ENCODE measurements at regions not wholly inside any gene's neighbourhood (a gene's known extent, or its start where the extent isn't known, plus 50 kb on each side); places are given as distances from the start of the nearest gene placed in this dataset.

DNA sequence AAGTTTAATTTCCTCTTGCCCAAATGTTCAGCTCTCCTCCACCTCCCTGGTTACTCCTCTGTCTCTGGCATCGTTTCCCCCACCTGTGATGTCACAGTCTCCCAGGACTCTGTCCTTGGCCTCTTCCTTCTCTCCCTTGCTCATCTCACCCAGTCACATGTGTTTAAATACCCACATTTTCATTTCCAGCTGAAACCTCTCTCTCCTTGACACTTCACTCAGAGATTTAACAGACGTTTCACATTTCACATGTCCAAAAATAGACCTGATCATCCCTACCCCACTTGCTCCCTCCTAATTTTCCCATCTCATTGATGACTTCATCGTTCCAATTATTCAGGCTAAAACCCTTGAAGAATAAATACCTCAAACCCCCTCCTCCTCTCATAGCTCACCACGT, 604.1 kb upstream of the JAG1 start:
- Histone ChIP-seq H3K27ac (no peak overlapping the region), H3K9ac (no peak overlapping the region), H3K9me3 (ENCODE audit: low read depth) (no peaks in the 10 kb centered on the region), H3K27me3 (no peaks in the 10 kb centered on the region), H3K79me2 (ENCODE audit: low read depth) (no peaks in the 10 kb centered on the region), H3K4me3 (no peak overlapping the region), H3F3A (ENCODE audit: low read depth) (peaks cover 19% of the 10 kb centered on the region), H4K20me1 (ENCODE audit: low read depth) (no peaks in the 10 kb centered on the region), H3K4me2 (no peak overlapping the region), H3K4me1 (peaks cover 19% of the 10 kb centered on the region), H3K36me3 (no peaks in the 10 kb centered on the region), H2AFZ (replicated peaks) (no peak overlapping the region)
- TF ChIP-seq EZH2phosphoT487 (IDR thresholded peaks at IDR 0.05): no peak
- TF ChIP-seq, protein P1, sequence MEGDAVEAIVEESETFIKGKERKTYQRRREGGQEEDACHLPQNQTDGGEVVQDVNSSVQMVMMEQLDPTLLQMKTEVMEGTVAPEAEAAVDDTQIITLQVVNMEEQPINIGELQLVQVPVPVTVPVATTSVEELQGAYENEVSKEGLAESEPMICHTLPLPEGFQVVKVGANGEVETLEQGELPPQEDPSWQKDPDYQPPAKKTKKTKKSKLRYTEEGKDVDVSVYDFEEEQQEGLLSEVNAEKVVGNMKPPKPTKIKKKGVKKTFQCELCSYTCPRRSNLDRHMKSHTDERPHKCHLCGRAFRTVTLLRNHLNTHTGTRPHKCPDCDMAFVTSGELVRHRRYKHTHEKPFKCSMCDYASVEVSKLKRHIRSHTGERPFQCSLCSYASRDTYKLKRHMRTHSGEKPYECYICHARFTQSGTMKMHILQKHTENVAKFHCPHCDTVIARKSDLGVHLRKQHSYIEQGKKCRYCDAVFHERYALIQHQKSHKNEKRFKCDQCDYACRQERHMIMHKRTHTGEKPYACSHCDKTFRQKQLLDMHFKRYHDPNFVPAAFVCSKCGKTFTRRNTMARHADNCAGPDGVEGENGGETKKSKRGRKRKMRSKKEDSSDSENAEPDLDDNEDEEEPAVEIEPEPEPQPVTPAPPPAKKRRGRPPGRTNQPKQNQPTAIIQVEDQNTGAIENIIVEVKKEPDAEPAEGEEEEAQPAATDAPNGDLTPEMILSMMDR (IDR thresholded peaks at IDR 0.05): no peak
- TF ChIP-seq EZH2 (IDR thresholded peaks at IDR 0.05): no peak
- peaks cover 3% of the 10 kb centered on the region for H3K9me3 Mint-ChIP-seq
- H3K4me3 Mint-ChIP-seq: no peak overlapping the region
- peaks cover 16% of the 10 kb centered on the region for H3K4me1 Mint-ChIP-seq
- H3K27ac Mint-ChIP-seq: no peak overlapping the region
- no peaks in the 10 kb centered on the region for H3K27me3 Mint-ChIP-seq (ENCODE audit: insufficient read depth, low read depth)
- H3K36me3 Mint-ChIP-seq: no peaks in the 10 kb centered on the region
- DNase-seq (ENCODE audit: low spot score): no peak

DNA sequence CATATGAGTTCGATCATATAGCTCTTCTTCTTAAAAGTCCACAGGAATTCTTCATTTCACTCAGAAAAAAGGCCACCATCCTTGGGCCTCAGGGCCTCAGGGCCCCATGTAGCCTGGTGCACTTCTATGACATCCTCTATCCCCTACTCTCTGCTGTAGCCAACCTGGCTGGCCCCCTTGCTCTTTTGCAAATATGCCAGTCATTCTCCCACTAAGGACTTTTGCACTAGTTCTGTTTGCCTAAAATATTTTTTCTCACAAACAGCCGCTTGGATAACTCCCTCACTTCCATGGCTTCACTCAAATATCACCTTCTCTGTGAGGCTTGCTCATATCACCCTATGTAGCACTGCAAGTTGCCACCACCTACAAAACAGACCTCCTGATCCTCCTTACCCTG, 604.7 kb upstream of the JAG1 start:
- Mint-ChIP-seq H3K27ac (no peak overlapping the region), H3K4me3 (no peak overlapping the region), H3K4me1 (peaks cover 10% of the 10 kb centered on the region), H3K27me3 (ENCODE audit: insufficient read depth, low read depth) (no peaks in the 10 kb centered on the region), H3K9me3 (peaks cover 3% of the 10 kb centered on the region), H3K36me3 (no peaks in the 10 kb centered on the region)
- Histone ChIP-seq H3K9ac (no peak overlapping the region), H3K79me2 (ENCODE audit: low read depth) (no peaks in the 10 kb centered on the region), H3K27me3 (no peaks in the 10 kb centered on the region), H3K36me3 (no peaks in the 10 kb centered on the region), H3F3A (ENCODE audit: low read depth) (peaks cover 13% of the 10 kb centered on the region), H3K27ac (no peak overlapping the region), H3K9me3 (ENCODE audit: low read depth) (no peaks in the 10 kb centered on the region), H3K4me2 (no peak overlapping the region), H2AFZ (replicated peaks) (no peak overlapping the region), H3K4me3 (no peak overlapping the region), H4K20me1 (ENCODE audit: low read depth) (no peaks in the 10 kb centered on the region), H3K4me1 (peaks cover 13% of the 10 kb centered on the region)
- no peak for DNase-seq (ENCODE audit: low spot score)
- TF ChIP-seq, protein P1 (IDR thresholded peaks at IDR 0.05): no peak
- no peak for TF ChIP-seq EZH2phosphoT487 (IDR thresholded peaks at IDR 0.05)
- TF ChIP-seq EZH2 (IDR thresholded peaks at IDR 0.05): no peak

GRCh38 chr20:11281240-11281639, 607.4 kb upstream of the JAG1 start:
- Mint-ChIP-seq H3K27ac (no peak overlapping the region), H3K4me3 (no peak overlapping the region), H3K36me3 (no peaks in the 10 kb centered on the region), H3K4me1 (no peaks in the 10 kb centered on the region), H3K27me3 (ENCODE audit: insufficient read depth, low read depth) (no peaks in the 10 kb centered on the region), H3K9me3 (peaks cover 3% of the 10 kb centered on the region)
- no peak overlapping the region for H3K9ac ChIP-seq
- H3F3A ChIP-seq (ENCODE audit: low read depth): no peaks in the 10 kb centered on the region
- TF ChIP-seq, protein P1 (IDR thresholded peaks at IDR 0.05): no peak
- TF ChIP-seq EZH2phosphoT487 (IDR thresholded peaks at IDR 0.05) (no peak), EZH2 (IDR thresholded peaks at IDR 0.05) (no peak)
- H4K20me1 ChIP-seq (ENCODE audit: low read depth): no peaks in the 10 kb centered on the region
- H3K27ac ChIP-seq: no peak overlapping the region
- H3K4me1 ChIP-seq: no peaks in the 10 kb centered on the region
- no peaks in the 10 kb centered on the region for H3K9me3 ChIP-seq (ENCODE audit: low read depth)
- no peaks in the 10 kb centered on the region for H3K27me3 ChIP-seq
- no peak overlapping the region for H3K4me2 ChIP-seq
- no peaks in the 10 kb centered on the region for H3K79me2 ChIP-seq (ENCODE audit: low read depth)
- H3K4me3 ChIP-seq: no peak overlapping the region
- no peaks in the 10 kb centered on the region for H3K36me3 ChIP-seq
- no peak overlapping the region for H2AFZ ChIP-seq (replicated peaks)
- DNase-seq (ENCODE audit: low spot score): no peak
